ENCODE measurements at regions not wholly inside any gene's neighbourhood (a gene's known extent, or its start where the extent isn't known, plus 50 kb on each side); places are given as distances from the start of the nearest gene placed in this dataset.

- no peak for DNase-seq (ENCODE audit: low read depth in 2 of 2)
Observed at GRCh38 chr9:73553295-73553694, 401.6 kb downstream of the ANXA1 start.

GRCh38 chr9:73558471-73558870 lies 406.8 kb downstream of the ANXA1 start:
- no peak for DNase-seq (ENCODE audit: low read depth in 2 of 2)

GRCh38 chr9:73565026-73565425 lies 413.4 kb downstream of the ANXA1 start:
- DNase-seq (ENCODE audit: low read depth in 2 of 2), result no peak

- no peak for DNase-seq (ENCODE audit: low read depth in 2 of 2)
Observed at GRCh38 chr9:73565833-73566465, 414.3 kb downstream of the ANXA1 start.

GRCh38 chr9:73566627-73567026 lies 415.0 kb downstream of the ANXA1 start:
- no peak for DNase-seq (ENCODE audit: low read depth in 2 of 2)

- DNase-seq (ENCODE audit: low read depth in 2 of 2), result no peak
Observed at GRCh38 chr9:73573235-73573634, 421.6 kb downstream of the ANXA1 start.

GRCh38 chr9:73575101-73576060 lies 423.7 kb downstream of the ANXA1 start:
- DNase-seq (ENCODE audit: low read depth in 2 of 2), result no peak

- DNase-seq (ENCODE audit: low read depth in 2 of 2), result no peak
Observed at GRCh38 chr9:73577848-73578247, 426.2 kb downstream of the ANXA1 start.

GRCh38 chr9:73579823-73580222 lies 428.2 kb downstream of the ANXA1 start:
- no peak for DNase-seq (ENCODE audit: low read depth in 2 of 2)

GRCh38 chr9:73583576-73583975 lies 431.9 kb downstream of the ANXA1 start:
- no peak for DNase-seq (ENCODE audit: low read depth in 2 of 2)

GRCh38 chr9:73595036-73595545 lies 443.4 kb downstream of the ANXA1 start:
- no peak for DNase-seq (ENCODE audit: low read depth in 2 of 2)

- no peak for DNase-seq (ENCODE audit: low read depth in 2 of 2)
Observed at GRCh38 chr9:73596321-73596720, 444.7 kb downstream of the ANXA1 start.

- DNase-seq (ENCODE audit: low read depth in 2 of 2), result no peak
Observed at GRCh38 chr9:73597039-73597438, 445.4 kb downstream of the ANXA1 start.

GRCh38 chr9:73597771-73598170 lies 446.1 kb downstream of the ANXA1 start:
- DNase-seq (ENCODE audit: low read depth in 2 of 2), result no peak

- no peak for DNase-seq (ENCODE audit: low read depth in 2 of 2)
Observed at GRCh38 chr9:73609381-73609780, 457.7 kb downstream of the ANXA1 start.

GRCh38 chr9:73611032-73611431 lies 459.4 kb downstream of the ANXA1 start:
- no peak for DNase-seq (ENCODE audit: low read depth in 2 of 2)

GRCh38 chr9:73613092-73613701 lies 461.5 kb downstream of the ANXA1 start:
- no peak for DNase-seq (ENCODE audit: low read depth in 2 of 2)

GRCh38 chr9:73615557-73615956 lies 463.9 kb downstream of the ANXA1 start:
- DNase-seq (ENCODE audit: low read depth in 2 of 2), result no peak

GRCh38 chr9:73617586-73617985 lies 465.9 kb downstream of the ANXA1 start:
- DNase-seq (ENCODE audit: low read depth in 2 of 2), result no peak

- DNase-seq (ENCODE audit: low read depth in 2 of 2), result no peak
Observed at GRCh38 chr9:73640971-73641370, 489.3 kb downstream of the ANXA1 start.

- DNase-seq (ENCODE audit: low read depth in 2 of 2), result no peak
Observed at GRCh38 chr9:73643379-73644013, 491.8 kb downstream of the ANXA1 start.

- DNase-seq (ENCODE audit: low read depth in 2 of 2), result no peak
Observed at GRCh38 chr9:73647560-73647959, 495.9 kb downstream of the ANXA1 start.

Data from stimulated activated CD4-positive, alpha-beta T cell treated with anti-CD3 and anti-CD28 coated beads, Interleukin-1b, Interleukin-23, amount 100 ng/mL, for 4 hours (primary cell).